CD4-positive, alpha-beta memory T cell (primary cell): ENCODE measurements at regions not wholly inside any gene's neighbourhood (a gene's known extent, or its start where the extent isn't known, plus 50 kb on each side); places are given as distances from the start of the nearest gene placed in this dataset.
"Not testable (repeated sequence)": the region's sequence is repeated elsewhere in the genome, so short reads cannot be mapped to it uniquely, and the experiment has no call there.

Experiments used
- CTCF ChIA-PET: fragments of 350-600 bp; sonication (Branson Sonifier 250); formaldehyde crosslinking; loops from one replicate; lab custom pipeline; 2021; ENCODE audit warnings: inconsistent platforms; ENCODE audit not compliant: partially characterized antibody; lab: Charles Lee
- POLR2A ChIA-PET: fragments of 350-600 bp; sonication (Branson Sonifier 250); formaldehyde crosslinking; loops from one replicate; lab custom pipeline; 2021; ENCODE audit not compliant: partially characterized antibody; lab: Charles Lee
- DNase-seq, 5 donors: peaks; one replicate each; pipeline versions ENCODE4 v3.0.0 to v3.0.0-alpha.2; 2020 to 2022; ENCODE audit warnings: mixed read lengths in 1 of 5
- H3K27ac ChIP-seq: one replicate; pipeline ENCODE4 v1.7.0; 2013; ENCODE audit warnings: low read depth, low read length
- H3K27me3 ChIP-seq: 2 replicates; pipeline ENCODE4 v1.7.0; 2013; ENCODE audit warnings: mild to moderate bottlenecking, low read length, moderate library complexity; ENCODE audit not compliant: insufficient read depth
- H3K36me3 ChIP-seq: 2 replicates; pipeline ENCODE4 v1.7.0; 2013; ENCODE audit warnings: mild to moderate bottlenecking, low read length, moderate library complexity; ENCODE audit not compliant: insufficient read depth
- H3K4me1 ChIP-seq: 2 replicates; pipeline ENCODE4 v1.7.0; 2013; ENCODE audit warnings: mild to moderate bottlenecking, low read length, moderate library complexity; ENCODE audit not compliant: insufficient read depth
- H3K4me3 ChIP-seq, 2 donors: one replicate each; pipeline ENCODE4 v1.7.0; 2013; ENCODE audit warnings: low read length in 2 of 2, mild to moderate bottlenecking in 1 of 2
- H3K9me3 ChIP-seq, 2 donors: one replicate each; pipeline ENCODE4 v1.7.0; 2013; ENCODE audit warnings: low read length in 2 of 2, control low read depth in 1 of 2; ENCODE audit not compliant: control insufficient read depth in 1 of 2
- H3K27ac Mint-ChIP-seq, 7 donors: one replicate each; pipeline ENCODE4 v1.8.0; 2020 to 2021; ENCODE audit warnings: mixed read lengths in 7 of 7, mild to moderate bottlenecking in 6 of 7, inconsistent platforms in 3 of 7, moderate library complexity in 3 of 7
- H3K27me3 Mint-ChIP-seq, 2 donors: one replicate each; pipeline ENCODE4 v1.8.0; 2020 to 2021; ENCODE audit warnings: mixed read lengths in 2 of 2
- H3K36me3 Mint-ChIP-seq, 2 donors: one replicate each; pipeline ENCODE4 v1.8.0; 2020 to 2021; ENCODE audit warnings: mixed read lengths in 2 of 2, inconsistent platforms in 1 of 2, mild to moderate bottlenecking in 1 of 2
- H3K4me1 Mint-ChIP-seq, 4 donors: one replicate each; pipeline ENCODE4 v1.8.0; 2020 to 2021; ENCODE audit warnings: mixed read lengths in 4 of 4, mild to moderate bottlenecking in 1 of 4
- H3K4me3 Mint-ChIP-seq, 8 donors: one replicate each; pipeline ENCODE4 v1.8.0; 2020 to 2021; ENCODE audit warnings: mixed read lengths in 8 of 8, mild to moderate bottlenecking in 7 of 8, moderate library complexity in 6 of 8, inconsistent platforms in 3 of 8
- H3K9me3 Mint-ChIP-seq, 8 donors: one replicate each; pipeline ENCODE4 v1.8.0; 2020 to 2021; ENCODE audit warnings: mixed read lengths in 8 of 8, mild to moderate bottlenecking in 5 of 8, inconsistent platforms in 3 of 8, moderate library complexity in 1 of 8
- intact Hi-C: fragments of 100-400 bp; cut with micrococcal nuclease; formaldehyde crosslinking; loops from one replicate; pipeline ENCODE4 v1.15.1; 2023

DNA sequence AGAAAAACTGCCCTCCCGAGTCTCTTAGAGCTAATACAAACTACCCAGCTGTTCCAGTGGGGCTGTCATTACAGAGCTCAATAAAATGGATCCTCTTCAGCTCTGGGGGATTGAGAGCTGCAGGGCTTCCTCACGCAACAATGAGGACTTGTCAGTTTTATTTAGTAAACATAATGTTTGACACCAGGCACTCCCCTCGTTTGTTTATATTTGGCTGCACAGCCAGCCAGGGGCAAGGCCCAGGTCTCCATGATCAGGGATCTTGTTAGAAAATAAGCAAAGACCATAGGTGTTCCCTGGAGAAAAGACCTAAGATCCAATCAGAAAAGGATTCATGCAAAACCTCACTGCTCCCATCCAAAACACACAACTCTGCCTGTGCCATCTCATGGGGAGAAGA, 158.2 kb downstream of the C1D start:
- Histone ChIP-seq H3K27me3 (no peaks in the 10 kb centered on the region), H3K4me1 (no peaks in the 10 kb centered on the region), H3K36me3 (no peaks in the 10 kb centered on the region), H3K27ac (no peak overlapping the region), H3K9me3 (no peaks in the 10 kb centered on the region), H3K4me3 (no peak overlapping the region)
- ChIA-PET CTCF (no interaction called here), POLR2A (no interaction called here)
- no peak overlapping the region for H3K4me3 Mint-ChIP-seq
- H3K4me1 Mint-ChIP-seq = no peaks in the 10 kb centered on the region
- H3K27ac Mint-ChIP-seq = no peak overlapping the region
- H3K9me3 Mint-ChIP-seq = peaks cover 0 to 4% (median 0%) of the 10 kb centered on the region in 8 donors
- no peak for DNase-seq
- no peaks in the 10 kb centered on the region for H3K36me3 Mint-ChIP-seq
- intact Hi-C loops = no loop called here
- peaks cover 0 to 2% of the 10 kb centered on the region in 2 donors for H3K27me3 Mint-ChIP-seq

DNA sequence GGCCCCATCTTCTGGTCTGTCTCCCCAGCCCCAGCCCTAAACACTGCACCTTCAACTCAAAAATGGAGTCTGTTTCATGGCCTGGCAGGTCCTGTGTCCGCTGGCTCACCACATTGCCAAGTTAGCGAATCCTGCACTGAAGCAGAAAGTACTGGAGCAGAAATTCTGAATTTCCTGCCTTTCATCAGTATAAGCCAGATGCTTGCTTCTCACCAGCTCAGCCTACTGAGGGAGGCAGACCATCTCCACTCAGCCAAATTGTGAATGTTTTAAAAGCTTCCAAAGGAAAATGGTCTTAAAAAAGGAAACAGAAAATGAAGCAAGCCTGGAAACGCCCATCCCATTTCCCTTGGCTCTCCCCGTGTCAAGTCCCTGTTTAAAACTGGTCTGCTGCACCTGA, 157.8 kb downstream of the C1D start:
- Mint-ChIP-seq H3K9me3 (peaks cover 0 to 4% (median 0%) of the 10 kb centered on the region in 8 donors), H3K4me1 (no peaks in the 10 kb centered on the region), H3K4me3 (no peak overlapping the region), H3K36me3 (no peaks in the 10 kb centered on the region), H3K27ac (no peak overlapping the region), H3K27me3 (peaks cover 0 to 2% of the 10 kb centered on the region in 2 donors)
- H3K4me3 ChIP-seq = no peak overlapping the region
- intact Hi-C loops = no loop called here
- no peaks in the 10 kb centered on the region for H3K4me1 ChIP-seq
- H3K27me3 ChIP-seq = no peaks in the 10 kb centered on the region
- H3K36me3 ChIP-seq = no peaks in the 10 kb centered on the region
- POLR2A ChIA-PET = no interaction called here
- no peak for DNase-seq
- CTCF ChIA-PET = no interaction called here
- no peaks in the 10 kb centered on the region for H3K9me3 ChIP-seq
- no peak overlapping the region for H3K27ac ChIP-seq

- H3K27ac Mint-ChIP-seq, H3K4me3 ChIP-seq, H3K9me3 Mint-ChIP-seq, H3K4me1 ChIP-seq, H3K9me3 ChIP-seq, H3K36me3 ChIP-seq, CTCF ChIA-PET, H3K27ac ChIP-seq, H3K4me3 Mint-ChIP-seq, H3K27me3 Mint-ChIP-seq, H3K4me1 Mint-ChIP-seq, DNase-seq, H3K27me3 ChIP-seq, intact Hi-C loops, H3K36me3 Mint-ChIP-seq, POLR2A ChIA-PET: not testable (repeated sequence)
Observed at GRCh38 chr2:67906547-67906946, 156.3 kb downstream of the C1D start.

DNA sequence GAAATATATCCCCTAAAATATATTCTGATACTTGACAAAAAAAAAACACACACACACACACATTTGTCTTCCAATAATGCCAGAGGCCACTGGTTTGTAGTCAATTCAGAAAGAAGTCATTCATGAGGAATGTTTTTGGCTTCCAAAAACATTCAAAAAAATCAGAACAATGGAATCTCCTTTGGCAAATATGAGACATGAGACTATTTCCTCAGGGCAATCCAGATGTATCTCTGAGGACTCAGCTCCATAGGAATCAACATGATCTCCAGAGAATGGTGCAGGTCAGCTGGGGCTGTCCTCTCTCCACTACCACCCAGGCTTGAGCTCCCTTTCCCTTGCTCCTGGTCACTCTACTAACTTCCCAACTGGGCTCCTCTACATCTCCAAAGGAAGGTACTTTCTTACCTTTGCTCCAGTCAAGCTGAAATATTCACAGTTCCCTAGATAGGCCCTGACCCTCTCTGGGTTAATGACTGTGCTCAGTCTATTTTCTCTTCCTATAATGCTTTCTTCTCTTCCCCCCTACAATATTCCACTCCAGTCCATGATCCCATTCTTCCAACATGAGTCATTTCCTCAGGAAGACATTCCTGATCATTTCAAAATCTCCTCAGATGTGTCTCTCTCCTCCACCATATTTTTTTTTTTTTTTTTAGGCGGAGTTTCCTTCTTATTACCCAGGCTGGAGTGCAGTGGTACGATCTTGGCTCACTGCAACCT, 145.3 kb downstream of the C1D start:
- Mint-ChIP-seq H3K36me3 (no peaks in the 10 kb centered on the region), H3K9me3 (peaks cover 0 to 11% (median 0%) of the 10 kb centered on the region in 8 donors), H3K4me1 (no peaks in the 10 kb centered on the region), H3K4me3 (no peak overlapping the region), H3K27me3 (peaks cover 10 to 13% of the 10 kb centered on the region in 2 donors), H3K27ac (no peak overlapping the region)
- Histone ChIP-seq H3K27ac (no peak overlapping the region), H3K4me1 (no peaks in the 10 kb centered on the region), H3K36me3 (no peaks in the 10 kb centered on the region), H3K9me3 (no peaks in the 10 kb centered on the region), H3K27me3 (no peaks in the 10 kb centered on the region), H3K4me3 (no peak overlapping the region)
- ChIA-PET CTCF (no interaction called here), POLR2A (interaction anchor here (0.6 kb wide), 1 partner anchor 733 kb away, joined by 5 read pairs; no protein-coding TSS in a partner anchor)
- intact Hi-C loops = no loop called here
- DNase-seq = no peak

- no peak overlapping the region for H3K27ac ChIP-seq
- H3K36me3 ChIP-seq = no peaks in the 10 kb centered on the region
- no peaks in the 10 kb centered on the region for H3K4me1 Mint-ChIP-seq
- no peak overlapping the region for H3K4me3 Mint-ChIP-seq
- H3K9me3 ChIP-seq = no peaks in the 10 kb centered on the region
- H3K36me3 Mint-ChIP-seq = no peaks in the 10 kb centered on the region
- peaks cover 10 to 14% of the 10 kb centered on the region in 2 donors for H3K27me3 Mint-ChIP-seq
- CTCF ChIA-PET = no interaction called here
- no peak overlapping the region for H3K4me3 ChIP-seq
- DNase-seq = no peak
- H3K27me3 ChIP-seq = no peaks in the 10 kb centered on the region
- H3K9me3 Mint-ChIP-seq = peaks cover 0 to 11% (median 0%) of the 10 kb centered on the region in 8 donors
- intact Hi-C loops = no loop called here
- no peak overlapping the region for H3K27ac Mint-ChIP-seq
- no peaks in the 10 kb centered on the region for H3K4me1 ChIP-seq
- POLR2A ChIA-PET = no interaction called here
Observed at GRCh38 chr2:67918471-67918870, 144.3 kb downstream of the C1D start.

- H3K36me3 Mint-ChIP-seq = no peaks in the 10 kb centered on the region
- ChIA-PET CTCF (no interaction called here), POLR2A (no interaction called here)
- H3K4me3 Mint-ChIP-seq = no peak overlapping the region
- peaks cover 12 to 16% of the 10 kb centered on the region in 2 donors for H3K27me3 Mint-ChIP-seq
- DNase-seq = no peak
- H3K4me1 Mint-ChIP-seq = no peaks in the 10 kb centered on the region
- Histone ChIP-seq H3K36me3 (no peaks in the 10 kb centered on the region), H3K4me3 (no peak overlapping the region), H3K27ac (no peak overlapping the region), H3K9me3 (no peaks in the 10 kb centered on the region), H3K27me3 (no peaks in the 10 kb centered on the region), H3K4me1 (no peaks in the 10 kb centered on the region)
- intact Hi-C loops = no loop called here
- no peak overlapping the region for H3K27ac Mint-ChIP-seq
- H3K9me3 Mint-ChIP-seq = peaks cover 0 to 11% (median 0%) of the 10 kb centered on the region in 8 donors
Observed at GRCh38 chr2:67919490-67919889, 143.3 kb downstream of the C1D start.

DNA sequence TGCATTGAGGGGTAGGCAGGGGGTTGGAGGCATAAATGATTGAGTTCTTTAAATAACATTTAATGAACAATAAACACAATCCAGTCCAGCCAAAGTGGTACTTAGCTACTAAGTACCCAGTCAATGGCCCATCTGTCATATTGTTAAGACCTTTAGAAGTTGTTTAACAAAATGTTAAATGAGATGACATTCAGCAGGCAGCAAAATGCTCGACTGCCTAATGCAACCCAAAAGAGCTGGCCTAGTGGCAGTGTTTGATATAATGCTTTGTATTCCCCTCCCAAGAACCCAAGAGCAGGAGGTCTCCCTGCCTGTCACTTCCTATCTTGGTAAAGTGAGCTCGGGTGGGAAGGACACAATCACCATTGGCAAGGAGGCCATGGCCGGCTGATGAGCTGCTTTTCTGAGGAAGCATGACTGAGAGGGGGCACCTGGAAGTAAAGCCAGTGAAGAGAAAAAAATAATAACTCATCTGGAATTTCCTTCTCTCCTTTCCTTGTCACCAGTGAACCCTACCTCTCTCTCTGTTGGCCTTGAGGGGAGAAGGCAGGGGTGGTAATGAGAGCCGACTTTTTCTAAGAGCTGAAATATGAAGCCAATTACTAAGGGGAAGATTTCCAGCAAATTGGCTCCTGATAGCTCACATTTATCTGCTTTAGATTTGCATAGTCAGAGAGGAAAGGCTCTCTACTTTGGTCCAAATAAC, 140.6 kb downstream of the C1D start:
- Mint-ChIP-seq H3K27ac (no peak overlapping the region), H3K9me3 (peaks cover 0 to 11% (median 0%) of the 10 kb centered on the region in 8 donors), H3K36me3 (no peaks in the 10 kb centered on the region), H3K27me3 (peaks cover 8 to 17% of the 10 kb centered on the region in 2 donors), H3K4me3 (no peak overlapping the region), H3K4me1 (no peaks in the 10 kb centered on the region)
- Histone ChIP-seq H3K4me3 (no peak overlapping the region), H3K9me3 (no peaks in the 10 kb centered on the region), H3K4me1 (no peaks in the 10 kb centered on the region), H3K27ac (no peak overlapping the region), H3K27me3 (no peaks in the 10 kb centered on the region), H3K36me3 (no peaks in the 10 kb centered on the region)
- POLR2A ChIA-PET = no interaction called here
- intact Hi-C loops = no loop called here
- CTCF ChIA-PET = no interaction called here
- DNase-seq = no peak
